Endometrium (tissue), 2 donors: ENCODE measurements at regions not wholly inside any gene's neighbourhood (a gene's known extent, or its start where the extent isn't known, plus 50 kb on each side); places are given as distances from the start of the nearest gene placed in this dataset.

Experiments used
- FAIRE-seq: peaks from 2 replicates; lab custom pipeline; 2012; peaks lifted over from hg19 to GRCh38; lab: Jason Lieb, UNC
- donor health status: control.
- donor health status: control.

GRCh38 chr4:24160358-24160757, 270.5 kb upstream of the PPARGC1A start:
- no peak for FAIRE-seq

GRCh38 chr4:24158031-24158430, 268.2 kb upstream of the PPARGC1A start:
- FAIRE-seq, result no peak

- no peak for FAIRE-seq
Observed at GRCh38 chr4:24150034-24150433, 260.2 kb upstream of the PPARGC1A start.

- FAIRE-seq, result no peak
Observed at GRCh38 chr4:24146127-24146526, 256.3 kb upstream of the PPARGC1A start.

GRCh38 chr4:24145591-24145990, 255.7 kb upstream of the PPARGC1A start:
- FAIRE-seq, result no peak

- no peak for FAIRE-seq
Observed at GRCh38 chr4:24144381-24144780, 254.5 kb upstream of the PPARGC1A start.

GRCh38 chr4:24143741-24144140, 253.9 kb upstream of the PPARGC1A start:
- no peak for FAIRE-seq

GRCh38 chr4:24141836-24142235, 252.0 kb upstream of the PPARGC1A start:
- FAIRE-seq, result no peak

- FAIRE-seq, result no peak
Observed at GRCh38 chr4:24140892-24141291, 251.0 kb upstream of the PPARGC1A start.

- FAIRE-seq, result no peak
Observed at GRCh38 chr4:24137671-24138601, 248.1 kb upstream of the PPARGC1A start.

GRCh38 chr4:24131954-24132673, 242.3 kb upstream of the PPARGC1A start:
- no peak for FAIRE-seq

- no peak for FAIRE-seq
Observed at GRCh38 chr4:24130637-24131036, 240.8 kb upstream of the PPARGC1A start.

- no peak for FAIRE-seq
Observed at GRCh38 chr4:24126776-24127175, 236.9 kb upstream of the PPARGC1A start.

- no peak for FAIRE-seq
Observed at GRCh38 chr4:24121395-24122175, 231.7 kb upstream of the PPARGC1A start.

GRCh38 chr4:24117975-24118374, 228.1 kb upstream of the PPARGC1A start:
- no peak for FAIRE-seq

GRCh38 chr4:24116107-24116506, 226.3 kb upstream of the PPARGC1A start:
- no peak for FAIRE-seq

- FAIRE-seq, result no peak
Observed at GRCh38 chr4:24114919-24115500, 225.2 kb upstream of the PPARGC1A start.

GRCh38 chr4:24114444-24114843, 224.6 kb upstream of the PPARGC1A start:
- FAIRE-seq, result no peak

GRCh38 chr4:24112466-24112865, 222.6 kb upstream of the PPARGC1A start:
- FAIRE-seq, result no peak

GRCh38 chr4:24108567-24108966, 218.7 kb upstream of the PPARGC1A start:
- no peak for FAIRE-seq

- FAIRE-seq, result no peak
Observed at GRCh38 chr4:24105327-24106038, 215.6 kb upstream of the PPARGC1A start.
